ENCODE measurements at regions not wholly inside any gene's neighbourhood (a gene's known extent, or its start where the extent isn't known, plus 50 kb on each side); places are given as distances from the start of the nearest gene placed in this dataset.

- DNase-seq (ENCODE audit: low spot score) = no peak
- Histone ChIP-seq H3K27ac (ENCODE audit: low read depth, low read length, poor library complexity, severe bottlenecking) (no peak overlapping the region), H3K4me3 (ENCODE audit: low read depth, low read length, poor library complexity, severe bottlenecking) (no peak overlapping the region), H3K9me3 (ENCODE audit: low read depth, low read length, poor library complexity, severe bottlenecking) (no peaks in the 10 kb centered on the region), H3K36me3 (ENCODE audit: insufficient read depth, low read length, poor library complexity, severe bottlenecking) (no peaks in the 10 kb centered on the region), H3K4me1 (ENCODE audit: insufficient read depth, low read length, poor library complexity, severe bottlenecking) (no peaks in the 10 kb centered on the region), H3K27me3 (replicated peaks; ENCODE audit: insufficient read depth, low read depth, low read length, poor library complexity) (no peaks in the 10 kb centered on the region)
- TF ChIP-seq CTCF (conservative IDR thresholded peaks at IDR 0.05; ENCODE audit: low read depth, low read length) = no peak
- TF ChIP-seq EZH2 (IDR thresholded peaks at IDR 0.05; ENCODE audit: borderline replicate concordance, low read depth, low read length, poor library complexity, severe bottlenecking) = no peak
- BruUV-seq (replicated peaks) = no TSS peak
- POLR2A ChIA-PET (ENCODE audit: low non-redundant PET) = no interaction called here
- intact Hi-C loops (cut with micrococcal nuclease; ENCODE audit: unreplicated experiment) = no loop called here
- CTCF ChIA-PET = no interaction called here
Measured at GRCh38 chr5:133763744-133764143, 151.4 kb upstream of the FSTL4 start.

- no TSS peak for BruUV-seq (replicated peaks)
- Histone ChIP-seq H3K4me3 (ENCODE audit: low read depth, low read length, poor library complexity, severe bottlenecking) (no peak overlapping the region), H3K4me1 (ENCODE audit: insufficient read depth, low read length, poor library complexity, severe bottlenecking) (no peaks in the 10 kb centered on the region), H3K9me3 (ENCODE audit: low read depth, low read length, poor library complexity, severe bottlenecking) (no peaks in the 10 kb centered on the region), H3K27me3 (replicated peaks; ENCODE audit: insufficient read depth, low read depth, low read length, poor library complexity) (no peaks in the 10 kb centered on the region), H3K36me3 (ENCODE audit: insufficient read depth, low read length, poor library complexity, severe bottlenecking) (no peaks in the 10 kb centered on the region), H3K27ac (ENCODE audit: low read depth, low read length, poor library complexity, severe bottlenecking) (no peak overlapping the region)
- CTCF ChIA-PET = no interaction called here
- intact Hi-C loops (cut with micrococcal nuclease; ENCODE audit: unreplicated experiment) = no loop called here
- no peak for TF ChIP-seq CTCF (conservative IDR thresholded peaks at IDR 0.05; ENCODE audit: low read depth, low read length)
- no peak for TF ChIP-seq EZH2 (IDR thresholded peaks at IDR 0.05; ENCODE audit: borderline replicate concordance, low read depth, low read length, poor library complexity, severe bottlenecking)
- POLR2A ChIA-PET (ENCODE audit: low non-redundant PET) = no interaction called here
- DNase-seq (ENCODE audit: low spot score) = no peak
Measured at GRCh38 chr5:133761632-133762031, 149.3 kb upstream of the FSTL4 start.

GRCh38 chr5:133760532-133760931 lies 148.2 kb upstream of the FSTL4 start:
- no peaks in the 10 kb centered on the region for H3K36me3 ChIP-seq (ENCODE audit: insufficient read depth, low read length, poor library complexity, severe bottlenecking)
- H3K9me3 ChIP-seq (ENCODE audit: low read depth, low read length, poor library complexity, severe bottlenecking) = no peaks in the 10 kb centered on the region
- intact Hi-C loops (cut with micrococcal nuclease; ENCODE audit: unreplicated experiment) = no loop called here
- H3K27me3 ChIP-seq (replicated peaks; ENCODE audit: insufficient read depth, low read depth, low read length, poor library complexity) = no peaks in the 10 kb centered on the region
- CTCF ChIA-PET = no interaction called here
- H3K4me1 ChIP-seq (ENCODE audit: insufficient read depth, low read length, poor library complexity, severe bottlenecking) = no peaks in the 10 kb centered on the region
- H3K4me3 ChIP-seq (ENCODE audit: low read depth, low read length, poor library complexity, severe bottlenecking) = no peak overlapping the region
- no TSS peak for BruUV-seq (replicated peaks)
- no peak for DNase-seq (ENCODE audit: low spot score)
- no peak overlapping the region for H3K27ac ChIP-seq (ENCODE audit: low read depth, low read length, poor library complexity, severe bottlenecking)
- POLR2A ChIA-PET (ENCODE audit: low non-redundant PET) = no interaction called here
- TF ChIP-seq EZH2 (IDR thresholded peaks at IDR 0.05; ENCODE audit: borderline replicate concordance, low read depth, low read length, poor library complexity, severe bottlenecking) = no peak
- TF ChIP-seq CTCF (conservative IDR thresholded peaks at IDR 0.05; ENCODE audit: low read depth, low read length) = no peak
